DMS153 treated with DMSO at 0.1 percent for 48 hours (cell line): ENCODE measurements at regions not wholly inside any gene's neighbourhood (a gene's known extent, or its start where the extent isn't known, plus 50 kb on each side); places are given as distances from the start of the nearest gene placed in this dataset.
A peak's percentile ranks its signal among the peaks of the same experiment; 100 is the strongest.

Source experiments
- DNase-seq: peaks from one replicate; lab custom pipeline; 2025; ENCODE audit not compliant: unreplicated experiment; lab: John Stamatoyannopoulos, UW

DNA sequence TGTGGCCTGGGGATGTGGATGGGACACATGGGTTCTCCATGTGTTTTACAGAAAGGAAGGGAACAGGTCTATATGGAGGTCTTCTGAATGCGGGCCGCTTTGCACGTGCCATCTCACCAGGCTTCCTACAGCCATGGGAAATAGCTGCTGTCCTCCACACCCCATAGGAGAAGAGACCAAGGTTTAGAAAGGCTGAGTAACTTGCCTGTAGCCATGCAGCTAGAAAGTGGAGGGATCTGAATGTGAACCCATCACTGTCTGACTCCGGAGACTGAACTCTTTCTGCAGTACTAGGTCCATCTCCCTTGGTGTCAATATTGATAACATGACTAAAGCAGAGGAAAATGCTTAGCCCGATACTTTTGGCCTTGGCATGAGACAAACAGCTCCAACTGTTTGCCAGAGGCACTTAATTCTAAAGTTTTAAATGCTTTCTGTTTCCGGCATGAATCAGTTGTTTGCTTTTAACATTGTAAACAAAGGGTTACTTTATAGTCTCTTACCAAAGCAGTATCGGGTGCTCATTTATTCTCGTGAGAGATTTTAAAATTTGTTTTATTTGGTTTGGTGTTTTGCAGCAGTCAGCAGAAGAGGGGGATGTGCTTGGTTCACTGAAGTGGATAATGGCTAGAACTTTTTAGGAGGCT is 64.8 kb upstream of the LOXL4 start:
- DNase-seq = peak; percentile 81

DNA sequence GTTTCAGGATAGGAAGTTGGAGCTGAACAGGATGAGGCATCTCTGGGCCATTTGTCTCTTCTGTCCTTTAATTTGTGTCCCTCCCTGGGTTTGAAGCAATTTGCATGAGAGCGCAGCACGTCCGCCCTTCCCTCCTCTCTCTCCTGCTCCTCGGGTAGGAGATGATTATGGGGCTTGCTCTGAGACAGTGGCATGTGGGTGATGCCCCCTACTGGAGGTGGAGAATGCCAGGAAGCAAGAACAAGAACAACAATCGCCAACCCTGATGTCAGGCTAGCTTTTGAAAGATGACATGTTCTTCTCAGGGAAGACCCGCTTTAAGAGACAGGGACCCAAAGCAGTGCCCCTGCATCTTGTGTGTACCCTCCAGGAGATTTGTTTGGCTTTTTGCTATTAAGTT is 63.9 kb upstream of the LOXL4 start:
- DNase-seq = peak; percentile 40

DNA sequence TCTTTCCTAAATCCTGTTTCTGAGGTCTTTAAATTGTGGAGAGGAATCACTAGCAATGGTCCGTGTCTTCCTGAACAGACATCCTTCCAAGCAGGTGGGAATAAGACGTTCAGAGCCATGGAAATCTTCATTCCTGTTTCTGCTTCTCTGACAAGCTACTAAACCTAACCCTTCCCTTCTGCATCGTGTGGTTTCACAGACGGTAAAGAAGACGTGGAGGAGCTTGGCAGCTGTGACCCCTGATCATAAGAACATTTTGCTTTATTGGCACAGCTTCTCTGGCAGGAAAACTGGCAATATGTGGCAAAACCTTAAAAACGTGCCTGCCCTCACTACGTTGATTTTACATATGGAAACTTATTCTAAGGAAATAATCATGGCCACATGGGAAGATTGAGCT is 63.0 kb upstream of the LOXL4 start:
- no peak for DNase-seq

DNA sequence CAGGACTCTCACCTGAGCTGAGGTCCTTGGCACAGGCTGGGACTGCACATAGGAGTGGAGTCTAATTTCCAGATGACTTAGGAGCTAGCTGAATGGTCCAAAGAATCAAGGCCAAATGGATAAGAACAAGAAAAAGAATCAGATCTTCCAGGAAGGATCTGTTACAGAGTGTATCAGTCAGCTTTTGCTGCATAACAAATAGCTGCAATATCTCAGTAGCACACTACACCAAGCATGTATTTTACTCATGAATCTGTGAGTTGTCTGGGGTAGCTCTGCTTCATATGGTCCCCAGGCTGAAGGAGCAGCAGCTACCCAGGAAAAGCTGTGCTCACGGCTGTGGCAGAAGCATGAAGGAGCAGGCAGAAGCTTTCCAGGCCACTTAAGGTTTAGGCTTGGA is 60.6 kb upstream of the LOXL4 start:
- DNase-seq = no peak

DNA sequence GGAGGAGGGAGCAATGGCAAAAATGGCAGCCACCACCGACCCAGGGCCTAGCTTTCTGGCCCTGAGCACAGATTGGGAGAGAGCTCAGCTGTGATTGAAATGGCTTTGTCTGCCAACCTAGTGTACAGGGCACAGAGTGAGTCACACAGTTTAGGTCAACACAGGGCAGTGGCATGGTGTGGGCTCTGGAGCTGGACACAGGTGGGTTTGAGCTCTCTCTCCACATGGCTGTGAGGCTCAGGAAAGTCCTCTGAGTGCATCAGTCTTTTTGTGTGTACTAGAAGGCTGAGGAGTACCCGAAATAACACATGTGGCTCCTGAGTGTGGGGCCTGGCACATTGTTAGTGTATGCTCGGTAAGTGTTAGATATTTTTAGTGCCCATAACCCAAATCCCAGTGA is 60.2 kb upstream of the LOXL4 start:
- DNase-seq = no peak

DNA sequence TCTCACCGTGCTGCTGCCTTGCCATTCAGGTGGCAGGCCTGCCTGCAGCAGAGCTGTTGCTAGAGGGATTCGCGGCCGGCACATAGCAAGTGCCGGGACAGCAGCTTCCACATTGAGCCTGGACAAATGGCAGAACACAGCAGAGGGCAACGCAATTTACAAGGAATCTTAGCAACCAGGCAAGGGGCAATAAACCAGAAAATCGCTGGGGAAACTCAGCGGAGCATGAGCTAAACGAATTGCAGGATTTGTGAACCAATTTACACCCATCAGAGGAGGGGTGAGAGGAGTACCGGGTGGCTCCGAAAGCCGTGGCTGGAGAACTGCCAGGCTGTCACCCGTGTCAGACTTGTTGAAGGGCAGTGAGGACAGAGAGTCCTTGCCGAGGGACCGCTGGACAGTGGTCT is 58.6 kb upstream of the LOXL4 start:
- peak; percentile 35 for DNase-seq

DNA sequence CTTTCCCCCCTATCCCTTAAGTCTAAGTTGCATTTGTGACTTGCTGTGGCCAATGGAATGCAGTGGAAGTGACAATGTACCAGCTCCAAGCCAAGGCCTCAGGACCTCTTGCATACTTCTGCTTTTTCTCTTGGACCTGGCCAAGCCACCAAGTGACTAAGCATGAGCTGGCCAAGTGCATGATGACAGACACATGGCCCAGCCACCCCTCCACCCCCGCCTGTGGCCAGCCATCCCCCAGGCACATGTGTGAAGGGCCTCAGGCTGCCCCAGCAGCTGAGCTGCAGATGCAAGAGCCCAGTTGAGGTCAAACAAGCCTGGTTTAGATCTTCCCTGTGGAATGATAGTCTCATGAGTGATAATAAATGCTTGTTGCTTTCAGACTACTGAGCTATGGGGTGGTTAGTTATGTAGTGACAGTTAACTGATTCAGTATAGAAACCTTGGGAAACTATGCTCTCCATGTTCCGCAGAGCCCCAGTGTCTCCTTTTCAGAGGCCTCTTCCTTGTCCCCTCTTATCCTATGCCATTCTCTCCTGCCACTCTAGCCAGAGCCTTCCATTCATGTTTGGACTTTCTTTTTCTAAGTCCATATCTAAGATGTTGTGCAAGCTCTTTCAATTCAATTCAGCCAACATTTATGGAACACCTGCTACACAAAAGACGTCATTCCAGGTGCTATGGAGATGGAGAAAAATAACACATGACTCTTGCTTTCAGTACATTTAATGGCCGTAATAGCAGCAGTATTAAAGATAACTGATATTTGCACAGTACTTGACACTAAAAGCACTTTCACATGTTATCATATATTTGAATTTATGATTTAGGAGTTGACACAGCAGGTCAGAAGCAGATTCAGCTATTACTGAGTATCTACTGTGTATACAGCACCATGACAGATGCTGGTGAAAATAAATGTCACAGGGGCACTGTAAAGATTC is 55.5 kb upstream of the LOXL4 start:
- DNase-seq = peak; percentile 96

DNA sequence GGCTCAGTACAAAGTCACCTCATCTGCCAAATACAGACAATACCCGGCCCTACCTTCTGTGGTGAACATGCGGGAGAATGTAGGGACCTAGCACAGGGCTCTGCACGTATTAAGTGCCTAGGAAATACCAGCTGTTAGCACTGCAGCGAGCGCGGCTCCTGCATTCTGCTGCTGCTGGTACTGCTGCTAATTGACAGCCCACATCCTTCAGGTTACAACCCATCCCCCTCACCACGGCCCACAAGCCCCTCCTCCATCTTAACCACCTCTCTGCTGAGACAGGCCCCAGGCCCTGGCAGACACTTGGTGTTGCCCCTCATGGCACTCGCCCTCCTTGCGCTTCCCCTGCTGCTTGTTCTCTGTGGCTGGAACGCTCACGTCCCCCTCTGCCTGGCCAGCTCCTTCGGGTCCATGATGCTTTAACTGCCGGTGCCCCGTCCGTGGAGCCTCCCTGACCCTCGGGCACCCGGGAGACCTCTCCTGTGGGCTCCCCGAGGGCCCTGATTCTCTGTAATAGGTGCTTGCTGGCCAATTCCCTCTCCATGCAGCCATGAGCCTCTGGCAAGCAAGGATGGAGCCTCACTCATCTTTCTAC is 53.3 kb upstream of the LOXL4 start:
- DNase-seq = no peak

DNA sequence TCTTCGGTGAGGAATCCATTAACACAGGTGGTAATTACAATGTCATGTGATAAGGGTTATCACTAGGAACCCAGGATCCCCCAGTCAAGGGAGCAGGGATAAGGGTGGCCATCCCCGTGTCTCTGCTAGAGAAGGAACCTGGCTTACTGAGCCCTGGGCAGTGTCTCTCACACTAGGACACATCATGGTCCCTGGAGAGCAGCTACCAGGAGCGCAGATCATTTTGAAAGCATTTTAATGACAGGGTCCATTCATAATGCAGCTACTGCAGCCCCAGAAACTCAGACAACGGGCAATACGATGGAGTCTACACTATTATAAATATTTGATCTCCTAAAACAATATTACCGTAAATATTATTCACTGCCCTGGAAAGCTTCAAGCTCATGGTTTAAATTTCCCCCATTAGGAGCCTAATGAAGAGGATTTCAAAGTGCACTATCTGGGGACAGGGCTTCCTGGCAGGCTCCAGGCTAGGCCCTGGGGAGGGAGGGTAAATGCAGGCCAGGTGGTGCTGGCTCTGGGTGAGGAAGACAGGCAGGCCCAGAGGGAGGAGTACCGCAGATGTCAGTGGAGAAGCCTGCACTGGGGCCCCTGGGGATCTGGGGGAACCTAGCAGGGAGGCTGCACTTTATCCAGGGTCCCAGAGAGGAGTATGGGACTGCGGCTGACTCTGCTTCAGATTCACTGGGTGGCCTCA is 52.6 kb upstream of the LOXL4 start:
- DNase-seq = no peak

DNA sequence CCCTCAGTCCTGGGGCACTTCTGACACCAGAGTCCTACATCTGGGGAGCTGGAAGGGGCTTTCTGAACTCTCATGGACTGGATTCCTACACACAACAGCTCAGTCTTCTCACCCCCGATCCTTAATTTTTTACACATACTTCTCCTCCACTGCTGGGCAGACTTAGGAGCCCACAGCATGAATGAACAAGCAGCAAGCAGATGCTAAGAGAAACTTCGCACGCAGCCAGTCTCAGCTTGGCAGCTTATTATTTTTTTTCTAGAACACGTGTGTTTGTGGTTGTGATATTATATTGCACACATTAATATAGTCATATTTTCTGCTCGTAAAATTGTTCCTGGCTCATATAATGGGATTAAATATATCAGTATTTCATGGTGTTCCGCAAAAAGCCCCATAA is 50.9 kb upstream of the LOXL4 start:
- no peak for DNase-seq
